ENCODE measurements at regions not wholly inside any gene's neighbourhood (a gene's known extent, or its start where the extent isn't known, plus 50 kb on each side); places are given as distances from the start of the nearest gene placed in this dataset.

- peaks cover 10% of the 10 kb centered on the region for H3K36me3 Mint-ChIP-seq
- H3K4me1 Mint-ChIP-seq (ENCODE audit: low read depth in 2 of 2), result no peaks in the 10 kb centered on the region
- peaks cover 7% of the 10 kb centered on the region for H3K9me3 Mint-ChIP-seq
- H3K27ac Mint-ChIP-seq, result peak overlapping the region in 1 of 2 donors; percentile 52
- H3K4me3 Mint-ChIP-seq, result no peak overlapping the region
- H3K27me3 Mint-ChIP-seq, result peaks cover 0 to 4% of the 10 kb centered on the region in 2 donors
- ATAC-seq (no peak), DNase-seq (ENCODE audit: low spot score) (no peak)
These were observed 330.3 kb downstream of the IRX1 start for GRCh38 chr5:3925935-3926334.

- ATAC-seq (no peak), DNase-seq (ENCODE audit: low spot score) (no peak)
- Mint-ChIP-seq H3K27me3 (peaks cover 0 to 4% of the 10 kb centered on the region in 2 donors), H3K27ac (no peak overlapping the region), H3K36me3 (peaks cover 10% of the 10 kb centered on the region), H3K4me3 (no peak overlapping the region), H3K9me3 (peaks cover 7% of the 10 kb centered on the region), H3K4me1 (ENCODE audit: low read depth in 2 of 2) (no peaks in the 10 kb centered on the region)
These were observed 334.2 kb downstream of the IRX1 start for GRCh38 chr5:3929799-3930198.

- DNase-seq (ENCODE audit: low spot score) (no peak), ATAC-seq (no peak)
- H3K4me3 Mint-ChIP-seq, result no peak overlapping the region
- peaks cover 10% of the 10 kb centered on the region for H3K36me3 Mint-ChIP-seq
- peaks cover 0 to 2% of the 10 kb centered on the region in 2 donors for H3K27me3 Mint-ChIP-seq
- H3K27ac Mint-ChIP-seq, result no peak overlapping the region
- H3K4me1 Mint-ChIP-seq (ENCODE audit: low read depth in 2 of 2), result no peaks in the 10 kb centered on the region
- peaks cover 7% of the 10 kb centered on the region for H3K9me3 Mint-ChIP-seq
These were observed 336.3 kb downstream of the IRX1 start for GRCh38 chr5:3931976-3932375.

- Mint-ChIP-seq H3K27me3 (peaks cover 0 to 2% of the 10 kb centered on the region in 2 donors), H3K4me3 (no peak overlapping the region), H3K36me3 (peaks cover 10% of the 10 kb centered on the region), H3K9me3 (peaks cover 4% of the 10 kb centered on the region), H3K4me1 (ENCODE audit: low read depth in 2 of 2) (no peaks in the 10 kb centered on the region), H3K27ac (no peak overlapping the region)
- DNase-seq (ENCODE audit: low spot score) (no peak), ATAC-seq (no peak)
These were observed 337.9 kb downstream of the IRX1 start for GRCh38 chr5:3933536-3933935.

GRCh38 chr5:3933966-3934365 lies 338.3 kb downstream of the IRX1 start:
- H3K4me1 Mint-ChIP-seq (ENCODE audit: low read depth in 2 of 2), result no peaks in the 10 kb centered on the region
- peaks cover 0 to 2% of the 10 kb centered on the region in 2 donors for H3K27me3 Mint-ChIP-seq
- DNase-seq (ENCODE audit: low spot score) (no peak), ATAC-seq (no peak)
- no peak overlapping the region for H3K27ac Mint-ChIP-seq
- peaks cover 7% of the 10 kb centered on the region for H3K9me3 Mint-ChIP-seq
- no peak overlapping the region for H3K4me3 Mint-ChIP-seq
- peaks cover 14% of the 10 kb centered on the region for H3K36me3 Mint-ChIP-seq

GRCh38 chr5:3943859-3944258 lies 348.2 kb downstream of the IRX1 start:
- Mint-ChIP-seq H3K27me3 (no peaks in the 10 kb centered on the region), H3K36me3 (peaks cover 9% of the 10 kb centered on the region), H3K4me3 (no peak overlapping the region), H3K4me1 (ENCODE audit: low read depth in 2 of 2) (peaks cover 0 to 5% of the 10 kb centered on the region in 2 donors), H3K9me3 (peaks cover 6% of the 10 kb centered on the region), H3K27ac (peak overlapping the region in 1 of 2 donors; percentile 17)
- ATAC-seq (peak; percentile 66 to 80), DNase-seq (ENCODE audit: low spot score) (no peak)

- no peaks in the 10 kb centered on the region for H3K27me3 Mint-ChIP-seq
- H3K27ac Mint-ChIP-seq, result no peak overlapping the region
- peaks cover 5% of the 10 kb centered on the region for H3K36me3 Mint-ChIP-seq
- ATAC-seq (no peak), DNase-seq (ENCODE audit: low spot score) (no peak)
- no peak overlapping the region for H3K4me3 Mint-ChIP-seq
- H3K4me1 Mint-ChIP-seq (ENCODE audit: low read depth in 2 of 2), result peaks cover 0 to 5% of the 10 kb centered on the region in 2 donors
- H3K9me3 Mint-ChIP-seq, result peaks cover 4% of the 10 kb centered on the region
These were observed 349.3 kb downstream of the IRX1 start for GRCh38 chr5:3944930-3945329.

- Mint-ChIP-seq H3K27ac (no peak overlapping the region), H3K4me3 (no peak overlapping the region), H3K4me1 (ENCODE audit: low read depth in 2 of 2) (peaks cover 0 to 2% of the 10 kb centered on the region in 2 donors), H3K9me3 (peaks cover 6% of the 10 kb centered on the region), H3K27me3 (no peaks in the 10 kb centered on the region), H3K36me3 (no peaks in the 10 kb centered on the region)
- ATAC-seq (no peak), DNase-seq (ENCODE audit: low spot score) (no peak)
These were observed 353.2 kb downstream of the IRX1 start for GRCh38 chr5:3948838-3949237.

GRCh38 chr5:3954199-3954598 lies 358.6 kb downstream of the IRX1 start:
- Mint-ChIP-seq H3K9me3 (peaks cover 6% of the 10 kb centered on the region), H3K4me1 (ENCODE audit: low read depth in 2 of 2) (peaks cover 0 to 7% of the 10 kb centered on the region in 2 donors), H3K27me3 (no peaks in the 10 kb centered on the region), H3K27ac (no peak overlapping the region), H3K4me3 (no peak overlapping the region), H3K36me3 (no peaks in the 10 kb centered on the region)
- no peak for DNase-seq (ENCODE audit: low spot score)
- ATAC-seq, result peak; percentile 41 to 79

- Mint-ChIP-seq H3K27me3 (no peaks in the 10 kb centered on the region), H3K27ac (no peak overlapping the region), H3K4me3 (no peak overlapping the region), H3K9me3 (peaks cover 6% of the 10 kb centered on the region), H3K36me3 (no peaks in the 10 kb centered on the region), H3K4me1 (ENCODE audit: low read depth in 2 of 2) (peaks cover 0 to 7% of the 10 kb centered on the region in 2 donors)
- DNase-seq (ENCODE audit: low spot score), result no peak
- ATAC-seq, result no peak
These were observed 359.0 kb downstream of the IRX1 start for GRCh38 chr5:3954633-3955032.

- no peak overlapping the region for H3K4me3 Mint-ChIP-seq
- H3K9me3 Mint-ChIP-seq, result peaks cover under 1% of the 10 kb centered on the region
- DNase-seq (ENCODE audit: low spot score) (no peak), ATAC-seq (no peak)
- no peak overlapping the region for H3K27ac Mint-ChIP-seq
- no peaks in the 10 kb centered on the region for H3K36me3 Mint-ChIP-seq
- peaks cover 0 to 9% of the 10 kb centered on the region in 2 donors for H3K4me1 Mint-ChIP-seq (ENCODE audit: low read depth in 2 of 2)
- H3K27me3 Mint-ChIP-seq, result no peaks in the 10 kb centered on the region
These were observed 362.0 kb downstream of the IRX1 start for GRCh38 chr5:3957658-3958057.

DNA sequence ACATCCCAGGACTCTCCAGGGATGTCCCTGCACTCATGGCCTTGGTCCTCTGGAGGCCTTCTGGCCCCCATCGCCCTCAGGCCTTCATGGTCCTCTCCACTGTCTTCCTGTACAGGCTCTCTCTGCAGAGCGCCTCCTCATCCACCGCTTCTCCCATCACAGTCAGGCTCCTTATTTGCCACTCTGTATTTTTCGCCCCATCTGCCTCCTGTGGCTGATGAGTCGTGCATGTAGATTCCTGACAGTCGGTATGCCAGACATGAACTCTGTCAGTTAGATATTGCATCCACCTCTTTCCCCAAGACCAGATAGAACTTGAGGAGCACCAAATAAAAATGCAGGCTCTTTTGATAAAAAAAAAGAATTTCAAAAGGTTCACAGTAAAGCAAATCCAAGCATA lies 362.8 kb downstream of the IRX1 start:
- no peak for ATAC-seq
- Mint-ChIP-seq H3K27me3 (no peaks in the 10 kb centered on the region), H3K9me3 (no peaks in the 10 kb centered on the region), H3K4me1 (ENCODE audit: low read depth in 2 of 2) (peaks cover 0 to 9% of the 10 kb centered on the region in 2 donors), H3K4me3 (no peak overlapping the region), H3K36me3 (peaks cover under 1% of the 10 kb centered on the region), H3K27ac (no peak overlapping the region)
- DNase-seq (ENCODE audit: low spot score), result no peak

GRCh38 chr5:3962113-3962512 lies 366.5 kb downstream of the IRX1 start:
- no peak for ATAC-seq
- no peak overlapping the region for H3K27ac Mint-ChIP-seq
- peaks cover 2% of the 10 kb centered on the region for H3K9me3 Mint-ChIP-seq
- H3K27me3 Mint-ChIP-seq, result no peaks in the 10 kb centered on the region
- DNase-seq (ENCODE audit: low spot score), result no peak
- H3K4me1 Mint-ChIP-seq (ENCODE audit: low read depth in 2 of 2), result peaks cover 0 to 12% of the 10 kb centered on the region in 2 donors
- H3K36me3 Mint-ChIP-seq, result peaks cover 7% of the 10 kb centered on the region
- H3K4me3 Mint-ChIP-seq, result no peak overlapping the region

GRCh38 chr5:3963652-3964051 lies 368.0 kb downstream of the IRX1 start:
- H3K4me1 Mint-ChIP-seq (ENCODE audit: low read depth in 2 of 2), result peaks cover 0 to 16% of the 10 kb centered on the region in 2 donors
- no peak overlapping the region for H3K27ac Mint-ChIP-seq
- ATAC-seq (no peak), DNase-seq (ENCODE audit: low spot score) (no peak)
- peaks cover 10% of the 10 kb centered on the region for H3K9me3 Mint-ChIP-seq
- H3K4me3 Mint-ChIP-seq, result no peak overlapping the region
- peaks cover 9% of the 10 kb centered on the region for H3K36me3 Mint-ChIP-seq
- H3K27me3 Mint-ChIP-seq, result no peaks in the 10 kb centered on the region

- no peak for DNase-seq (ENCODE audit: low spot score)
- Mint-ChIP-seq H3K27me3 (peaks cover 0 to 2% of the 10 kb centered on the region in 2 donors), H3K27ac (peak overlapping the region in 1 of 2 donors; percentile 72), H3K4me1 (ENCODE audit: low read depth in 2 of 2) (peaks cover 0 to 9% of the 10 kb centered on the region in 2 donors), H3K4me3 (no peak overlapping the region), H3K36me3 (no peaks in the 10 kb centered on the region), H3K9me3 (peaks cover 8% of the 10 kb centered on the region)
- peak in 1 of 2 donors; percentile 70 for ATAC-seq
These were observed 384.5 kb downstream of the IRX1 start for GRCh38 chr5:3980156-3980555.
